Adrenal gland (tissue), 5 donors: ENCODE measurements at regions not wholly inside any gene's neighbourhood (a gene's known extent, or its start where the extent isn't known, plus 50 kb on each side); places are given as distances from the start of the nearest gene placed in this dataset.

ENCODE experiments used
- CTCF ChIP-seq, 6 experiments: fragments of 450-650 bp in 4 of 6; fragments of 200-600 bp in 2 of 6; sonication (generic) in 1 of 6; IDR thresholded peaks; 1 replicate in 5 of 6; 2 replicates in 1 of 6; pipeline versions ENCODE4 v1.5.1 to v1.8.0; 2016 to 2021; ENCODE audit warnings: antibody characterized with exemption in 6 of 6, mild to moderate bottlenecking in 2 of 6, moderate library complexity in 1 of 6
- POLR2A ChIP-seq, 2 donors: fragments of 450-650 bp; IDR thresholded peaks; one replicate each; pipeline ENCODE4 v1.6.1; 2017; ENCODE audit warnings: antibody characterized with exemption in 2 of 2, mild to moderate bottlenecking in 2 of 2, moderate library complexity in 1 of 2
- donor health status: DM: no; HTN: no; CAD: no.

- no peak for TF ChIP-seq CTCF (IDR thresholded peaks at IDR 0.05)
- TF ChIP-seq POLR2A (IDR thresholded peaks at IDR 0.05), result no peak
These were observed 215.4 kb upstream of the DCN start for GRCh38 chr12:91397866-91398532.
